SH-SY5Y (cell line): ENCODE measurements at regions not wholly inside any gene's neighbourhood (a gene's known extent, or its start where the extent isn't known, plus 50 kb on each side); places are given as distances from the start of the nearest gene placed in this dataset.

Source experiments
- GATA2 ChIP-seq: IDR thresholded peaks from 2 replicates; pipeline ENCODE4 v1.6.1; 2011; ENCODE audit warnings: mild to moderate bottlenecking, low read depth, low read length
- GATA3 ChIP-seq: IDR thresholded peaks from 2 replicates; pipeline ENCODE4 v1.6.1; 2011; ENCODE audit warnings: low read depth, mild to moderate bottlenecking, low read length, moderate library complexity

DNA sequence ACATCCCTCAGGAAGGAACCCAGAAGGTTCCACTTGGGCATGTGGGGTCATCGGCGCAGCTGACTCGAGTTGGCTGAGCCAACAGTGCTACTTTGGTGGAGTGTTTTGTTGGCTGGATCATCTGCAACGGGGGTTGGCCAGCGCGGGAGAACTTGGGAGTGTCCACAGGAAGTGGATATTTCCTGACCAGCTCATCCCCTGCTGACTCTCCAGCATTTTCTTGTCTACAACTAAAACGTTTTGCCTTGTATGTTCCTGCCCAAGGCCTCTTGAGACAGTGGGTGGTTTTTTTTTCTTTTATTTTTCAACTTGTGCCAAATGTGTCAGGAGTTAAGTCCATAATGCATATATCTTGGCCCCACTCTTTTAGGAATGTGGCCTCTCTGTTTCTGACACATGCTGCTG is 208.6 kb downstream of the ZNF365 start:
- TF ChIP-seq GATA2 (no peak), GATA3 (no peak)

DNA sequence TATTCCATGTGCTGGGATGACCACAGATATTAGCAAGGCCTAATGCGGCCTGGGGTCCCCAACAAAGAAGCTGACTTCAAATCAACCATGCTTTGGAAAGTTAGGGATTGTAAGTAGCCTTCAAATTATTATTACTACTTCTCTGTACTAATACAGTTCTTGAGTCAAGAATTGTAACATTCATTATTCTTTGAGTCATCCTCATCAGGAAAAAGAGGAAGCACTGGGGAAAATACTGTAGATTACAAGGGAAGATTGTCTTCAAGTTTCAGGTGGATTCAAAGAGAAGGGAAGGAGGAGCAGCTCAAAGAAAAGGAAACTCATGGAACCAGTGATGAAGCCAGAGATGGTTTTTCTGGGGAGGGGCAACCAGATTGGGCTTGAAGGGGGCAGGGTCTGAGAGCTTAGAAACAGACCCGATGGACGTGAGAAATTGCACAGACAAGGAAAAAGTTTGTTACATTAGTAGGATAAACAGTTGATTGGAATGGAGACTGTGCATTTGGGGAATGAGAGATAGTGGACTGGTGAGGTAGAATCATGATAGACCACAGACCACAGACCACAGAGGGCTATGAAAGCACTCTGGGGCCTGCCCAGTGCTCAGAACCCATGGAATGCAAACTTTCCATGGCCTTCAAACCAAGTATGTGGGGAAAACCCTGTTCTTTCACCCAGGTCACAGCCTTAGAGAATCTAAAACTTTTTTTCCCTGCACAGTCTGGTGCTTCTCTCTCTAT is 209.9 kb downstream of the ZNF365 start:
- TF ChIP-seq GATA3 = no peak

DNA sequence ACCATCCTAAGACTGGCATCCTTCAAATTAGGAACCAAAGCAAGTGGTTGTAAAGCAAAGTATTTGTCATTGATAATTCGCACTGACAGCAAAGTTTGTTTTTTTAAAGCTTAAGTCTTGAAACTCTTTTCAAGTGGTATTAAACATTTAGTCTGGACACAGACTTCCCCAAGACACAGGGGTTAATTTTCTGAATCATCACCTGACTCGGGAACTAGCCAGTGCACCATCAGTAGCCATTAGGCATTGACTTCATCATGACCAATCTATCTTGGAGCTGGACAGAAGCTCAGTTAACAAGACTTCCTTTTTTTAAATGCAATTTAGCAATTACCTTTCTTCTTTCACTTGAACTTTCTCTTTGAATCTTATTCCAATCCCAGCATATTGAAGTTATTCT is 210.6 kb downstream of the ZNF365 start:
- TF ChIP-seq GATA3 = no peak
- TF ChIP-seq GATA2 = no peak

DNA sequence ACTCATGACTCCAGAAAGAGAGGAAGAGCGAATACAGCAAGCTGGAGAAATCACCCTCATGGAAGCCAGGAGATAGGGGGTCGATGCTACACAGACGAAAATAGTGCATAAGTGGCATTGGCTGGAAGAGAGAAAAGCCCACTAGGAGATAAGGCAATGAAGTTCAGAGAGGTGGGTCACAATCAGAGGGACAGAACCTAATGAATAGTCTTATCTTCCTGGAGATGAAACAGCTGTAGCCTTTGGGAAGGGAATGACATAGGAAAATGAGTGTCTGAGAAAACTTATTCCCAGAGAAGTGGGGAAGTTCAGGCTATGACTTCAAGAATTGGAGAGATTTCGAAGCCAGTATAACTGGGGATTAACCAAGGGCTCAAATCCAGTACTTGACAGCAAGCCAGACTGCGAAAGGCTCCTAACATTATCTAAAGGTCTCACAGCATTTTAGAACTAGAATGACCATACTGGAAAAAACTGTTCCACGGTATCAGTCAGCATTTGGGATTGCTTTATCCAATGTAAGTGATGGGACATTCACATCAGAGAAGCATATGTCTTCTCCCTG is 211.1 kb downstream of the ZNF365 start:
- no peak for TF ChIP-seq GATA2
- TF ChIP-seq GATA3 = no peak

DNA sequence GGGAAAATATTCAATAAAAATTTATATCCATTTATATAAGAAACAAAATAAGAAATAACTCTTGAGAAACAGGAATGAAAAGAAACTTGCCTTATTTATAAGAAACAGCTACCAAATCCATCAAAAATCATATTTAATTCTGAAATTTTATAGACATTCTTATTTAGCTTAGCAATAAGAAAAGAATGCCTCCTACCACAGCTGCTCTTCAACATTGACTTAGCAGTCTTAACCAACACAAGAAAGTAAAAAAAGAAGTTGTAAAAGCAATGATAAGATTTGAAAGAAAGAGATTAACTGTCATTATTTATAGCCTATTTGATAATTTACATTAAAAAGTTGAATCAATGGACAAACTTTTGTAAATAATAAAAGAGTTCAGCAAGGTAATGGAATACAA is 212.8 kb downstream of the ZNF365 start:
- TF ChIP-seq GATA3 (no peak), GATA2 (no peak)

DNA sequence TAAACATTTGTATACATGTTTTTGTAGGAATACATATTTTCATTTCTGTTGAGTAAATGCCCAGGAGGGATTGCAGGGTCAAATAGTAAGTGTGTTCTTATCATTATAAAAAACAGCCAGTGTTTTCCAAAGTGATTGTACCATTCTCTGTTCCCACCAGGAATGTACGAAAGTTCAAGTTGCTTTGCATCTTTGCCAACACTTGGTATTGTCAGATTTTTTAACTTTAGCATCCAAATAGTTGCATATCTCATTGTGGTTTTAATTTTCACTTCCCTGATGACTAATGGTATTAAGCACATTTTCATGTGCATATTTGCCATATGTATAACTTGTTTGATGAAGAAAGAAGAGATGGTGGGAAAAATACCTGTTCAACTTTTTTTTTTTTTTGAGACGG is 213.9 kb downstream of the ZNF365 start:
- TF ChIP-seq GATA3 = no peak
- TF ChIP-seq GATA2 = no peak

DNA sequence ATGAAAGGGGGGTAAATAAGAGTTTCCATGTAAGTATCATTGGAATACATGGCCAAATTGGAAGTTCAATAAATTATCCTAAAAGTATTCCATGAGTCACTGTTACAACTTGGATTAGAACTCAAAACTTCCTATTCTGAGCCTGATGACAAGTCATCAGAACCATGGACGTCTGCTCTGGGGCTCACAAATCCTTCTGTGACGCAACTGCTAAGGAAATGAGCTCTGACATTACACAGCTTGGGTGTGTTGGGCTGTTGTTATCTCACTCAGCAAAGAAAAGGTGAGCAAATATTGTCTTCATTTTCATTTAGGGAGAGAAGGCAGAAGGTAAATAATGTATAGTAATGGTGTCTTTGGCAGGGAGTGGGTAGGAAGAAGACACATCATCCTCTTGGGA is 214.8 kb upstream of the ADO start:
- TF ChIP-seq GATA3 = no peak
- no peak for TF ChIP-seq GATA2

DNA sequence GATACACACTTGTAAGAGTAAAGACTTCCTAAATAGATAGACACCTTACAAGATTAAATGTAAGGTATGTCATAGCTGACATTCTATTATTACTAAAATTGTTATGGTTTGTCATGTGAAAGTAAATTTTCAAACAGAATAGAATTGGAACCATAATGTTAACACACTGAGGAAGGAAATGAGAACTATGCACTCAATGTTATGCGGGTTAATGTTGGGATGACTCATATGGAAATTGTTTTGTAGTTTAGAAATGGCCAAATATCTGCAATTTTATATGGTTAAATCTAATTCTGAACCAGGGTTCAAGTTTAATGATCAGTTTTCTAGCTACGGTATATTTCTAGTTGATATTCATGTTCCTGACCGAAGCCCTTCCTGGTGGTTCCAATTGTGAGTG is 214.2 kb upstream of the ADO start:
- TF ChIP-seq GATA3 (no peak), GATA2 (no peak)

DNA sequence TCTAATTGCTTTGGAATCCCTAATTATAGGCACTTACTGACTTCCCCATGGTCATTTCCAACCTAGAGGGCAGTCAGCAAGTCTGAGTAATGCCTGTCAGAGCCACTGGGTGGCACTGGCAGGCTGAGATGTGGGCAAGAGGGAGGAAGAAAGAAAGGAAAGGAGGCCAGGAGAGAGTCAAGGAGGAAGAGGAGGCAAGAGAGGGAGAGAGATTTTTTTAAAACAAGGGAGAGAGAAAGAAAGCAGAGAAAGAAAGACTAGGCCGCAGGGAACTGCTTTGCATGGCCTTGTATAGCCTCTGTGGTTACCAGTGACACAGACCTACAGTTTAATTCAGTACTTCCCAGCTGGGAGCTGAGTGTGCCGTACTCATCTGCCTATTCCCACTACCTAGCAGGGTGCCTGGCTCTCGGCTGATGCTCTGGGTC is 210.4 kb upstream of the ADO start:
- TF ChIP-seq GATA2 = no peak

DNA sequence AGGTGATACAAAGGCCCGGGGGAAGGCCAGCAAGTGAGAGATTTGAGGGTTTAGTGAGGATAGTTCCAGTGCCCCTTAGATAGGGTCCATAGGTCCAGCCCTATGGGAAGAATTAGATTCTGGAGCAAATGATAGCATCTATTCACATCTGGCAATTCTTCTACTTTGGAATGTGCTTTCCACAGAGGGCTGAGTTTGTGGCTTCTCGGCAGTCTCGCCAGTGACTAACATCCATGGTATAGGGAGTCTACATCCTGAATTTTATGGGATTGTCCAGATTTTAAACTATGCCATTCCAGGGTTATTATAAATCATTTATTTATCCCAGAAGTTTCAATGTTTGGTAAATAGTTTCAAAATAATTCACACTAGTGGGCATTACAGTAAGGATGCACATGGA is 207.3 kb upstream of the ADO start:
- TF ChIP-seq GATA2 (no peak), GATA3 (no peak)

DNA sequence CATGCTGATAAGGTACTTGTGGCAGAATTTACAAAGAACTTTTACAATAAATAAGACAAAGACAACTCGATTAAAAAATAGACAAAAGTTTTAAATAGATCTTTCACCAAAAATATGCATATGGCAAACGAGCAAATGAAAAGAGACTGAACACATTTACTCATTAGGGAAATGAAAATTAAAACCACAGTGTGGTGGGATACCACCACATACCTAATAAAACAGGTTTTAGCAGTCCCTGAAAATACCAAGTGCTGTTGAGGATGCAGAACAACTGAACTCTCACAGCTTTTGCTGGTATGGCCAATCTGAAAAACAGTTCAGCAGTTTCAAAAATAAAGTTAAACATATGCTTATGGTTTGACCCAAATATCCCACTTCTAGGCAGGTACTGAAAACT is 205.4 kb upstream of the ADO start:
- TF ChIP-seq GATA2 (no peak), GATA3 (no peak)

DNA sequence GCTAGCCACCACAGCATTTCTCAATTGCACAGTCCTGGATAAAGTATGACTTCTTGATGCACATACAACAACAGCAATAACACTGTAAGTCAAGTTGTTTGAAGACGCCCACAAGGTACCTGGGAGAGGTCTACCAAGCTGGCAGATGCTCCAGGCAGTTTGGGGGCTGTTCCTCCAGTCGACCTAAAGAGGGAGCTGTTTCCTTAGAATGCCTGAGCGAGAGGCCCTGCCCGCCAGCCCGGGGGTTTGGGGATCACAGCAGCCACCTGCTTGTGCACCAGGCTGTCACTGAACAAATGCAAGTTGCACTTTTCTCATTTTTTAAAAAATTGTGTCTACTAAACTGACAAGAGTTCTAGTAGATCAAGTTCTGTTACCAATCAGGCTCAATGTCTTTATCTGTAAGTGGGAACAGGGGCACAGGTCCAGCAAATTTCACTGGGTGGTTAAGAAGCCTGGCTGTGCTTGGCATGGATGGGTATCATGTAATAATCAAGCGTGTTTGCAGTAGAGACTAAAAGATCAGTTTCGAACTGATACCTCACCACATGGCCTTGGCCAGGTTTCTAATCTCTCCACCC is 193.8 kb upstream of the ADO start:
- TF ChIP-seq GATA3 (no peak), GATA2 (no peak)

DNA sequence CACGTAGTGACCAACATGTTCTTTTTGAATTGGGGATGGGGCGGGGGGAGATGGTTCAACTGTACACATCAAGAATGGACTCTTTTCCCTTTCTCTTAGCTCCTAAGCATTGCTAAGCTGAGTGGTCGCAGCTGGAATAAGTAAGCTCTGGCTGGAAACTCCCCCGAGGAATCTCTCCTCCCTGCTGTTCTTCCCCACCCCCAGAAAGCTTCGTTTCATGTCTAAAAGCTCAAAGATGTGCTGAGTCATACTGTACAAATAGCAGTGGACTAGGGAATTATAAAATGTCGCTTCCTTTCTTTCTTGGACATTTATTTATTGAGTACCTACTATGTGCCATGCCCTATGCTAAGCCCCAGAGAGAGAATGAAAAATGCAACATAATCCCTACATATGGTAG is 191.1 kb upstream of the ADO start:
- TF ChIP-seq GATA2 (no peak), GATA3 (no peak)

DNA sequence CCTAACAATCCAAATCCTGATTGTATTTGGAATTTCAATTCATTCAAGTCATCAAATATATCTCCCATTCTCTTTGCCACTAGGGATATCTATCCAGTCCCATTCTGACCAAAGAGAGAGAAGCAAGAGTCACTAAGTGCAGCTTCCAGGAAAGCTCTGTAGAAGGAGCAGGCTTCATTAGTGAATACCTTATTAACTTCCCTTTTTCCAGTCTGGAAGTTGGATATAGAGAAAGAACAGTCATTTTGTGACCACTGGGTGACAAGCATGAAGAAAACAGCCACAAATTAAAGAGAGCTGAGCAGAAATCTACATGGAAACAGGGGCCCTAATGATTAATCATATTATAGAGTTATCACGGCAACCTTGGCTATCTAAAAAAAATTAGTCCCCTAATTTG is 190.7 kb upstream of the ADO start:
- TF ChIP-seq GATA3 (no peak), GATA2 (no peak)

DNA sequence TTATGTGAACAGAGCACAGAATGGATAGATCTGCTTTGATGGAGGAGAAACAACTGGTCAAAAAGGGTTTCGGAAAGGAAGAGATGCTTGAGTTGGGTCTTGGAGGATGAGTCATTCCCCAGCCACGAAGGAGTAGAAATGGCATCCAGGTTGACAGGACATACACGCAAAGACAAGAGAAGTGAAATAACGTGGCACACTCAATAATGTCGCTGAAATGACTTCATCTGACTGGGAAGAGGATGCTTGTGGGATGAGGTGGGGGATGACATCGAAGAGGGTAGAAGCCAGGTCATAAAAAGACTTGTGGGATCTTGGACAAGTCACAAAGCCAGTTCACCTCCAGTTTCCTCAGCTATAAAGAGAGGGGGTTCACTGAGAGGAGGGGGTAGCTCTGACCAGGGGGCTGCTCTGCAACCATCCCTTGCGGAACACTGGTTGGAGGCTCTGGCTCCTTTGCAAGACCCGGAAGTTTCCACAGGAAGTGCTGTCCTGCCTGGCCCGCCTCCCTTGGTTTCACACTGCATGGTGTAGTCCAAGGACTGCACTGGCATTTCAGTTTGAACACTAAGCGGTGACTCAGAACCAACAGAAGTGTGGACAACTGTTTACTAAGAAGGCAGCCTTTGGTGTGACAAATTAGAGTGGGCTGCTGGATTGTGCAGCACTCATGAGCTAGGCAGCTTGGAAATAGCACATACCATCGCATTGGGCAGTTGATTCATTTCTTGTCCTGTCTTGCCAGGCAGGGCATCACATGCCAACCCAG is 189.9 kb upstream of the ADO start:
- TF ChIP-seq GATA3 (no peak), GATA2 (no peak)
